SK-N-SH treated with all-trans-retinoic acid at 6 μM for 48 hours (cell line): ENCODE measurements at regions not wholly inside any gene's neighbourhood (a gene's known extent, or its start where the extent isn't known, plus 50 kb on each side); places are given as distances from the start of the nearest gene placed in this dataset.

Source experiments
- CSDC2 ChIP-seq: fragments of 250-450 bp; sonication (Bioruptor Pico); IDR thresholded peaks from 2 replicates; pipeline ENCODE4 v1.5.0; 2020; ENCODE audit warnings: mild to moderate bottlenecking, moderate library complexity
- GLIS3 ChIP-seq: fragments of 250-450 bp; sonication (Bioruptor Pico); IDR thresholded peaks from 2 replicates; pipeline ENCODE4 v1.5.0; 2020; ENCODE audit warnings: mild to moderate bottlenecking, moderate library complexity
- ISL1 ChIP-seq: fragments of 250-450 bp; sonication (Bioruptor Pico); IDR thresholded peaks from 2 replicates; pipeline ENCODE4 v2.1.2; 2022; ENCODE audit warnings: mild to moderate bottlenecking, moderate library complexity
- OSR1 ChIP-seq: fragments of 250-450 bp; sonication (Bioruptor Pico); IDR thresholded peaks from 2 replicates; pipeline ENCODE4 v1.8.0; 2022; ENCODE audit warnings: moderate library complexity, mild to moderate bottlenecking, inconsistent platforms
- PPARA ChIP-seq: fragments of 250-450 bp; sonication (Bioruptor Pico); IDR thresholded peaks from 2 replicates; pipeline ENCODE4 v1.5.0; 2020; ENCODE audit warnings: mild to moderate bottlenecking, borderline replicate concordance
- RARB ChIP-seq: fragments of 250-450 bp; sonication (Bioruptor Pico); IDR thresholded peaks from 2 replicates; pipeline ENCODE4 v1.8.0; 2021; ENCODE audit warnings: mild to moderate bottlenecking, moderate library complexity
- TOX ChIP-seq: fragments of 250-450 bp; sonication (Bioruptor Pico); IDR thresholded peaks from 2 replicates; pipeline ENCODE4 v1.8.0; 2021; ENCODE audit warnings: mild to moderate bottlenecking, moderate library complexity, borderline replicate concordance
- ZFP3 ChIP-seq: fragments of 250-450 bp; sonication (Bioruptor Pico); IDR thresholded peaks from 2 replicates; pipeline ENCODE4 v1.5.0; 2020; ENCODE audit warnings: mild to moderate bottlenecking, moderate library complexity
- ZFP30 ChIP-seq: fragments of 450-650 bp; formaldehyde crosslinking; IDR thresholded peaks from 2 replicates; pipeline ENCODE4 v1.5.0; 2022; ENCODE audit warnings: mild to moderate bottlenecking, moderate library complexity
- ZNF565 ChIP-seq: fragments of 450-650 bp; formaldehyde crosslinking; conservative IDR thresholded peaks from 2 replicates; pipeline ENCODE4 v1.5.0; 2020; ENCODE audit warnings: low read depth, mild to moderate bottlenecking, moderate library complexity
- ZNF70 ChIP-seq: fragments of 450-650 bp; formaldehyde crosslinking; IDR thresholded peaks from 2 replicates; pipeline ENCODE4 v1.5.0; 2020; ENCODE audit warnings: mild to moderate bottlenecking, moderate library complexity
- TF ChIP-seq, protein P1 (sequence below): fragments of 250-450 bp; sonication (Bioruptor Pico); IDR thresholded peaks from 2 replicates; pipeline ENCODE4 v1.5.0; 2020; ENCODE audit warnings: mild to moderate bottlenecking, moderate library complexity
- TF ChIP-seq, protein P2 (sequence below): fragments of 250-450 bp; sonication (Bioruptor Pico); IDR thresholded peaks from 2 replicates; pipeline ENCODE4 v1.8.0; 2020; ENCODE audit warnings: mild to moderate bottlenecking, moderate library complexity, borderline replicate concordance

GRCh38 chr10:110405380-110405779, 92.3 kb upstream of the DUSP5 start:
- no peak for TF ChIP-seq ISL1 (CRISPR knock-in tag)
- no peak for TF ChIP-seq ZNF565 (CRISPR knock-in tag)
- no peak for TF ChIP-seq ZFP3
- no peak for TF ChIP-seq PPARA (CRISPR knock-in tag)
- TF ChIP-seq GLIS3 = no peak
- no peak for TF ChIP-seq OSR1
- no peak for TF ChIP-seq ZFP30 (CRISPR knock-in tag)
- no peak for TF ChIP-seq TOX (CRISPR knock-in tag)
- TF ChIP-seq, protein P1, sequence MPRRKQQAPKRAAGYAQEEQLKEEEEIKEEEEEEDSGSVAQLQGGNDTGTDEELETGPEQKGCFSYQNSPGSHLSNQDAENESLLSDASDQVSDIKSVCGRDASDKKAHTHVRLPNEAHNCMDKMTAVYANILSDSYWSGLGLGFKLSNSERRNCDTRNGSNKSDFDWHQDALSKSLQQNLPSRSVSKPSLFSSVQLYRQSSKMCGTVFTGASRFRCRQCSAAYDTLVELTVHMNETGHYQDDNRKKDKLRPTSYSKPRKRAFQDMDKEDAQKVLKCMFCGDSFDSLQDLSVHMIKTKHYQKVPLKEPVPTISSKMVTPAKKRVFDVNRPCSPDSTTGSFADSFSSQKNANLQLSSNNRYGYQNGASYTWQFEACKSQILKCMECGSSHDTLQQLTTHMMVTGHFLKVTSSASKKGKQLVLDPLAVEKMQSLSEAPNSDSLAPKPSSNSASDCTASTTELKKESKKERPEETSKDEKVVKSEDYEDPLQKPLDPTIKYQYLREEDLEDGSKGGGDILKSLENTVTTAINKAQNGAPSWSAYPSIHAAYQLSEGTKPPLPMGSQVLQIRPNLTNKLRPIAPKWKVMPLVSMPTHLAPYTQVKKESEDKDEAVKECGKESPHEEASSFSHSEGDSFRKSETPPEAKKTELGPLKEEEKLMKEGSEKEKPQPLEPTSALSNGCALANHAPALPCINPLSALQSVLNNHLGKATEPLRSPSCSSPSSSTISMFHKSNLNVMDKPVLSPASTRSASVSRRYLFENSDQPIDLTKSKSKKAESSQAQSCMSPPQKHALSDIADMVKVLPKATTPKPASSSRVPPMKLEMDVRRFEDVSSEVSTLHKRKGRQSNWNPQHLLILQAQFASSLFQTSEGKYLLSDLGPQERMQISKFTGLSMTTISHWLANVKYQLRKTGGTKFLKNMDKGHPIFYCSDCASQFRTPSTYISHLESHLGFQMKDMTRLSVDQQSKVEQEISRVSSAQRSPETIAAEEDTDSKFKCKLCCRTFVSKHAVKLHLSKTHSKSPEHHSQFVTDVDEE (CRISPR knock-in tag) = no peak
- TF ChIP-seq CSDC2 = no peak
- TF ChIP-seq, protein P2, sequence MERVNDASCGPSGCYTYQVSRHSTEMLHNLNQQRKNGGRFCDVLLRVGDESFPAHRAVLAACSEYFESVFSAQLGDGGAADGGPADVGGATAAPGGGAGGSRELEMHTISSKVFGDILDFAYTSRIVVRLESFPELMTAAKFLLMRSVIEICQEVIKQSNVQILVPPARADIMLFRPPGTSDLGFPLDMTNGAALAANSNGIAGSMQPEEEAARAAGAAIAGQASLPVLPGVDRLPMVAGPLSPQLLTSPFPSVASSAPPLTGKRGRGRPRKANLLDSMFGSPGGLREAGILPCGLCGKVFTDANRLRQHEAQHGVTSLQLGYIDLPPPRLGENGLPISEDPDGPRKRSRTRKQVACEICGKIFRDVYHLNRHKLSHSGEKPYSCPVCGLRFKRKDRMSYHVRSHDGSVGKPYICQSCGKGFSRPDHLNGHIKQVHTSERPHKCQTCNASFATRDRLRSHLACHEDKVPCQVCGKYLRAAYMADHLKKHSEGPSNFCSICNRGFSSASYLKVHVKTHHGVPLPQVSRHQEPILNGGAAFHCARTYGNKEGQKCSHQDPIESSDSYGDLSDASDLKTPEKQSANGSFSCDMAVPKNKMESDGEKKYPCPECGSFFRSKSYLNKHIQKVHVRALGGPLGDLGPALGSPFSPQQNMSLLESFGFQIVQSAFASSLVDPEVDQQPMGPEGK (CRISPR knock-in tag) = no peak
- TF ChIP-seq RARB (CRISPR knock-in tag) = no peak
- no peak for TF ChIP-seq ZNF70
